ENCODE measurements at regions not wholly inside any gene's neighbourhood (a gene's known extent, or its start where the extent isn't known, plus 50 kb on each side); places are given as distances from the start of the nearest gene placed in this dataset.

- no peaks in the 10 kb centered on the region for H3K4me1 ChIP-seq (replicated peaks in 1 of 4; ENCODE audit: control insufficient read depth in 3 of 4, insufficient read depth in 4 of 4, low read length in 3 of 4)
- H3K4ac ChIP-seq (replicated peaks; ENCODE audit: insufficient read length, low read depth, low read length), result no peak overlapping the region
- H2BK12ac ChIP-seq (ENCODE audit: low read depth, low read length), result no peak overlapping the region
- no peak overlapping the region for H3K14ac ChIP-seq (ENCODE audit: insufficient read length)
- no peak overlapping the region for H4K5ac ChIP-seq (ENCODE audit: insufficient read length, low read depth, low read length)
- FAIRE-seq, result no peak
- no peak overlapping the region for H2BK120ac ChIP-seq (replicated peaks; ENCODE audit: low read depth, low read length)
- H3K36me3 ChIP-seq (ENCODE audit: control insufficient read depth in 2 of 4, insufficient read depth in 4 of 4, low read length in 3 of 4), result no peaks in the 10 kb centered on the region
- ChIA-PET CTCF (ENCODE audit: partially characterized antibody) (no interaction called here), POLR2A (ENCODE audit: partially characterized antibody) (no interaction called here)
- no peak overlapping the region for H3K18ac ChIP-seq (ENCODE audit: extremely low read depth, low read length)
- H2AFZ ChIP-seq (ENCODE audit: low read length), result no peak overlapping the region
- no peak overlapping the region for H2BK15ac ChIP-seq (ENCODE audit: low read length)
- no peak overlapping the region for H4K8ac ChIP-seq (ENCODE audit: extremely low read depth, insufficient read depth, low read length)
- H3K79me2 ChIP-seq (ENCODE audit: control insufficient read depth in 1 of 2, insufficient read depth in 2 of 2, low read length in 2 of 2), result no peaks in the 10 kb centered on the region
- H3K27me3 ChIP-seq (replicated peaks in 1 of 4; ENCODE audit: control insufficient read depth in 3 of 4, extremely low read depth in 1 of 4, insufficient read depth in 3 of 4, low read length in 3 of 4), result no peaks in the 10 kb centered on the region
- H2BK5ac ChIP-seq (ENCODE audit: low read depth, low read length), result no peak overlapping the region
- DNase-seq (ENCODE audit: low read depth in 1 of 2, low spot score in 2 of 2), result no peak
- H3K56ac ChIP-seq (replicated peaks; ENCODE audit: insufficient read length, low read depth, low read length), result no peak overlapping the region
- H2BK20ac ChIP-seq (ENCODE audit: low read length), result no peak overlapping the region
- H3K27ac ChIP-seq (ENCODE audit: low read depth, low read length), result no peak overlapping the region
- H3K4me3 ChIP-seq (ENCODE audit: extremely low read depth in 1 of 4, insufficient read depth in 2 of 4, low read depth in 3 of 4, low read length in 4 of 4), result no peak overlapping the region
- peaks cover 0 to 6% of the 10 kb centered on the region in 2 experiments; a peak in 3 of 4 replicates for H3K9me3 ChIP-seq (ENCODE audit: insufficient read depth in 2 of 2, low read depth in 1 of 2, low read length in 1 of 2)
- H4K91ac ChIP-seq (replicated peaks; ENCODE audit: insufficient read length, low read length), result no peak overlapping the region
- H3K9ac ChIP-seq (replicated peaks in 1 of 4; ENCODE audit: extremely low read depth in 1 of 4, low read depth in 3 of 4, low read length in 3 of 4), result no peak overlapping the region
- no peaks in the 10 kb centered on the region for H4K20me1 ChIP-seq (replicated peaks in 1 of 2; ENCODE audit: control insufficient read depth in 1 of 2, insufficient read depth in 2 of 2, low read length in 2 of 2)
- no peak overlapping the region for H3K23ac ChIP-seq (ENCODE audit: insufficient read length)
- H2AK5ac ChIP-seq (ENCODE audit: low read depth, low read length), result no peak overlapping the region
- WGBS, 2 experiments (ENCODE audit: extremely low coverage in 1 of 2, insufficient coverage in 1 of 2, insufficient read length in 1 of 2, insufficient replicate concordance in 2 of 2, low coverage in 1 of 2, low lambda C conversion rate in 2 of 2, missing lambda C conversion rate in 1 of 2), result 88% methylated on average over 2 of the region's 2 CpGs; no CpG with 5 or more reads in 1 of the 2 experiments
- no peaks in the 10 kb centered on the region for H3K79me1 ChIP-seq (ENCODE audit: low read depth, low read length)
- no peak overlapping the region for H3K4me2 ChIP-seq (ENCODE audit: insufficient read depth in 1 of 2, low read depth in 2 of 2, low read length in 2 of 2)
- no peaks in the 10 kb centered on the region for H3K23me2 ChIP-seq (ENCODE audit: low read depth, low read length)
- TF ChIP-seq SIX5 (IDR thresholded peaks at IDR 0.05; ENCODE audit: low read depth, low read length) (no peak), PHF8 (conservative IDR thresholded peaks at IDR 0.05; ENCODE audit: low read depth, low read length) (no peak), CHD1 (IDR thresholded peaks at IDR 0.05; ENCODE audit: low read depth, low read length) (no peak), ATF3 (IDR thresholded peaks at IDR 0.05; ENCODE audit: insufficient read depth, low read depth, low read length) (no peak), CHD2 (IDR thresholded peaks at IDR 0.05; ENCODE audit: low read length) (no peak), FOSL1 (IDR thresholded peaks at IDR 0.05; ENCODE audit: insufficient read depth, low read depth, low read length) (no peak), CBX8 (IDR thresholded peaks at IDR 0.05; ENCODE audit: borderline replicate concordance, low read depth, low read length) (no peak), EZH2 (IDR thresholded peaks at IDR 0.05; ENCODE audit: low read depth, low read length, severe bottlenecking) (no peak), ATF2 (IDR thresholded peaks at IDR 0.05; ENCODE audit: low read length) (no peak), EP300 (IDR thresholded peaks at IDR 0.05; ENCODE audit: borderline replicate concordance in 1 of 2, low read depth in 2 of 2, low read length in 2 of 2) (no peak), YY1 (IDR thresholded peaks at IDR 0.05; ENCODE audit: low read depth, low read length) (no peak), RNF2 (IDR thresholded peaks at IDR 0.05; ENCODE audit: borderline replicate concordance, low read depth, low read length, missing control alignments, poor library complexity, severe bottlenecking) (no peak)
Measured at GRCh38 chr13:75186379-75186778, 295.6 kb downstream of the TBC1D4 start.
